GM12891 (cell line): ENCODE measurements at regions not wholly inside any gene's neighbourhood (a gene's known extent, or its start where the extent isn't known, plus 50 kb on each side); places are given as distances from the start of the nearest gene placed in this dataset.

Experiments
- DNase-seq: peaks from one replicate; pipeline ENCODE4 v3.0.0; 2011; ENCODE audit warnings: low spot score; ENCODE audit not compliant: insufficient read length
- FAIRE-seq: peaks from 2 replicates; lab custom pipeline; 2011; peaks lifted over from hg19 to GRCh38; lab: Jason Lieb, UNC
- PAX5 ChIP-seq: IDR thresholded peaks from 2 replicates; pipeline ENCODE4 v1.6.1; 2011; ENCODE audit warnings: low read length, moderate library complexity, mild to moderate bottlenecking; ENCODE audit not compliant: insufficient read depth, severe bottlenecking
- POLR2A ChIP-seq: IDR thresholded peaks from 2 replicates; pipeline ENCODE4 v1.6.1; 2011; ENCODE audit warnings: low read depth, low read length, control low read depth
- POLR2AphosphoS5 ChIP-seq: IDR thresholded peaks from 2 replicates; pipeline ENCODE4 v1.6.1; 2011; ENCODE audit warnings: low read depth, low read length, control low read depth
- POU2F2 ChIP-seq: IDR thresholded peaks from 2 replicates; pipeline ENCODE4 v1.6.1; 2011; ENCODE audit warnings: low read depth, mild to moderate bottlenecking, control low read depth, low read length, moderate library complexity
- SPI1 ChIP-seq: IDR thresholded peaks from 2 replicates; pipeline ENCODE4 v1.6.1; 2011; ENCODE audit warnings: low read depth, low read length, control low read depth
- TAF1 ChIP-seq: IDR thresholded peaks from 2 replicates; pipeline ENCODE4 v1.6.1; 2011; ENCODE audit warnings: low read depth, low read length, control low read depth

DNA sequence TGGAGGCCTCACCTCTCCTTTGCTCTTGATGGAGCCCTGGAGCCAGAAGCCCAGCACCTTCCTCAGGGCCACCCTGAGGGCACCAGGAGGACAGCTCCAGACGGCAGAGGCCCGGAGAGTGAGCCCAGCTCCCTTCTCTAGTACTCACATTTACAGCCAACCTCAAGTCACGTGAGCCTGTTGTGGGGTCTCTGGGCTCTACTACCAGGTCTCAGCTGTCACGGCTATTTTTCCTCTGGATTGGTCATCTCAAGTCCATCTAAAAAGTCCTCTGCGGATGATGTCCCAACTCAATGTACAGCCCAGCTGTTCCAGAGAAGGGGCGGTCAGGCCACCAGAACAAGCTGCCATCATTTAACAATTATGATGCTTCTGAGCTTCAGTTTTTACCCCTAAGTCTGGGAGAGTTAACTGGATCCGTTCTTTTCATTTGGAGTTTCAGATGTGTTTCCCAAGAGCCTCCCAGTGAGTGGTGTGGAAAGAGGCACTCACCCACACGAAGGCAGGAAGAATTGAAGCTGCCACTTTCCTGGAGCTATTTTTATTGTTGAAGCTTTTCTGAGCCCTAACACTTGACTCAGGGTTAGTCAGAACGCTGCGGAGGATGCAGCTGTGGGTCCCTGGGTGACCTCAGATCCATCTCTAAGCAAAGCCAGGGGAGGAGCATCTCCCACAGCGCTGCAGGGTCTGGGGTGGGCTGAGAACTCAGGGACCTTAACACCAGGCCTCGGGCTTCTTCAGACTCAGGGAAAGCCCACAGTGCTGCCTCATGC, 143.5 kb upstream of the UBL3 start:
- no peak for TF ChIP-seq POLR2AphosphoS5
- TF ChIP-seq TAF1: no peak
- TF ChIP-seq PAX5: no peak
- TF ChIP-seq SPI1: no peak
- no peak for TF ChIP-seq POLR2A
- no peak for TF ChIP-seq POU2F2
- FAIRE-seq: no peak

DNA sequence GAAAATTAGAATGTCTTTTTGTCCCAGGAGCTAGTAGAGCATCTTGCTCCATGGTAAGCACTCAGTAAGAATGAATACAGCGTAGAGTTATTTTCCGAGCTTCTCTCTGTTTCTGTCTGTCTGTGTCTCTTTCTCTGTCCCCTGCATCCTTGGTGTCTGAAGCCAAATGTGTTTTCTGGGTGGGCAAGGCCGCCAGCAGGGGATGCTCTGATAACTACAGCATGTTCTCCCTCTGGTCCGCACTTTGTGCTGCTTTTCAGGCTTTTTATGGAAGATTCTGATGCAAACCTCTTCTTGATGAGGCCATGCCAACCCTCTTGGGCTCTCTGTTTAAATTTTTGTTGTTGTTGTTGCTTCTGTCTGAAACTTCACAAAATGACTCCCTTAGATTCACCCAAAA, 142.8 kb upstream of the UBL3 start:
- TF ChIP-seq PAX5 (no peak), POU2F2 (no peak), POLR2AphosphoS5 (no peak), POLR2A (no peak), SPI1 (no peak)
- DNase-seq (no peak), FAIRE-seq (no peak)

More for the DNA sequence above, 143.5 kb upstream of the UBL3 start:
- no peak for DNase-seq

DNA sequence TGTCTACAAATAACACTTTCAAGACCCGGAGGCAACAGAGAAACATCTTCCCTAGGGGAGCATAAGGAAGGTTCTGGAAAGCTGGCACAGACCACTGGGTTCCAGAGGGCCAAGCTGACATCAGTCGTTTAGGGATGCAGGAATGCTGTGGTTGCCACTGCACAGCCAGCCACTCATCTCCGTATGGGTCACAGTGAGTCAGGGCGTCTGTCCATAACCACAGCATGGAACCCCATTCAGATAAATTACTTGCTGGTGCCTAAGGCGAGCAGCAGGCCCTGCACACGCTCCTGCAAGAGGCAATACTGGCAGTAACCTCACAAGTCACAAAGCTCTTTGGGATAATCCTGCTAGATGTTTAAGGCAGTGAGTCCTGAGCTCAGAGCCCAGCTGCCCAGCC, 140.9 kb upstream of the UBL3 start:
- FAIRE-seq (no peak), DNase-seq (no peak)
- TF ChIP-seq POLR2A (no peak), TAF1 (no peak), PAX5 (no peak), POU2F2 (no peak), POLR2AphosphoS5 (no peak), SPI1 (no peak)

DNA sequence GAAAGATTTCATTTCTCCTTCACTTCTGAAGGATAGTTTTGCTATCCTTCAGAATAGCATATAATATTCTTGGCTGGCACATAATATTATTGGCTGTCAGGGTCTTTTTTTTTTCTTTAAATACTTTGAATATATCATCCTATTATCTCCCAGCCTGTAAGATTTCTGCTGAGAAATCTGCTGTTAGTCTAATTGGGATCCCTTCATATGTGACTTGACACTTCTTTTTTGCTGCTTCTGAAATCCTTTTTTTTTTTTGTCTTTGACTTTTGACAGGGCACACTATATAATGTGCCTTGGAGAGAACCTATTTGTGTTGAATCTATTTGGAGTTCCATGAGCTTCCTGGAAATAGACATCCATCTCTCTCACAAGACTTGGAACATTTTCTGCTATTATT, 136.9 kb upstream of the UBL3 start:
- DNase-seq (no peak), FAIRE-seq (no peak)
- no peak for TF ChIP-seq SPI1
- TF ChIP-seq PAX5: no peak
- no peak for TF ChIP-seq POLR2AphosphoS5
- TF ChIP-seq POLR2A: no peak
- TF ChIP-seq POU2F2: no peak
- TF ChIP-seq TAF1: no peak

DNA sequence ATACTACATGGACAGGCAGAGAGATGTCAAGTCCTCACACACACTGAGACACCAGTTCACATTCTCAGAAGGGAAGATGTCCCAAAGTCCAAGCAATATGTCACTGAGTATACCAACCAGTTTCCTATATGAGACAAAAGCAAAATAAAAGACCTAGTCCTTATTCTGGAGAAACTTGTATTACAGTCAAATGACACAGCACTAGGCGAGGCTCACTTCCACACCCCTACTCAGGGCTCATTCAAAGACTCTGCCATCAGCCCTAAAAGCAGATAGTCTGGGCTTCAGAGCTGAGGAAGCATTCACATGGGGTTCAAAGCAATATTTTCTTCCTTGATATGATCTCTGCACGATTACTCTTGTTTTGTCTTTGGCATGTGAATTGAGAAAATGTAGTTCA, 129.9 kb upstream of the UBL3 start:
- no peak for DNase-seq
- FAIRE-seq: no peak
- no peak for TF ChIP-seq PAX5
- no peak for TF ChIP-seq TAF1
- TF ChIP-seq POLR2AphosphoS5: no peak
- TF ChIP-seq POLR2A: no peak
- no peak for TF ChIP-seq POU2F2
- no peak for TF ChIP-seq SPI1

DNA sequence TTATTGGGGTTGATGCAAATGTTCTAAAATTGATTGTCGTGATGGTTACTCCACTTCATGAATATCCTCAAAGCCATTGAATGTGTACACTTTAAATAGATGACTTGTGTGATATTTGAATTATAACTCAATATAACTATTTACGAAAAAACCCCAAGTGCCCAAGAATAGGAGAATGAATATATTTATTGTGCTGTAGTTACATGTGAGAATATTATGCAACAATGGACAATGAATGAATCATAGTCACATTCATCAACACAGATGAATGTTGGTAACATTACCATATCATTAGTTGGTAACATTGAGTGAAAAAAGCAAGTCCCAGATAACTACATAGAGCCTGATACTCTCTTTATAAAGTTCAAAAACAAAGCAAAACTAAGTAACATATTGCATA, 127.8 kb upstream of the UBL3 start:
- no peak for DNase-seq
- TF ChIP-seq SPI1: no peak
- no peak for TF ChIP-seq TAF1
- TF ChIP-seq POLR2AphosphoS5: no peak
- TF ChIP-seq POU2F2: no peak
- no peak for TF ChIP-seq PAX5
- no peak for TF ChIP-seq POLR2A
- FAIRE-seq: no peak

DNA sequence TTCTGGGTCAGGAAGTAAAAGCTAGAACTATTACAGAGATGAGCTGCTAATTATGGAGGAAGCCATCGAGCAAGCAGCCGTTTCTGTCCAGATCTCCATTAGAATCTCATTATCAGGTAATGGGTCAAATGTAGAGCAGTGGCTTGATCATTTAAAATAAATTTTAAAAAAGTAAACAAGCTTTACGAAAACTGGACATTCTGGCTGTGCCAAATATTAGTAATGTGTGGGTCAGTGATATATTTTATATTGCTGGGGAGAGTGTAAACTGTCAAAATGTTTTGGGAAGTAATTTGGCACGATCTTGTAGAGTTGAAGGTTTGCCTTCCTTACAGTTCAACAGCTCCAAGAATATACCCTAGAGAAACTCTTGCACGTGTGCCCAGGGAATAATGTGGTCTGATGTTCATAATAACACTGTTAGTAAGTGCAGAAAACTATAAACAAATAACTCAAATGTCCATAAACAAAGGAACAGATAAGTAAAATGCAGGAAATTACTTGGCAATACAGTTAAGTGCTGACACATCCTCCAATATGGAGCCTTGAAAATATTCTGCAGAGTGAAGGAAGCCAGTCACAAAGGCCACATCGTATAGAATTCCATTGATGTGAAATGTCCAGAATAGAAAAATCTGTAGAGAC, 127.2 kb upstream of the UBL3 start:
- no peak for TF ChIP-seq TAF1
- no peak for TF ChIP-seq PAX5
- TF ChIP-seq SPI1: no peak
- TF ChIP-seq POLR2AphosphoS5: no peak
- TF ChIP-seq POLR2A: no peak
- TF ChIP-seq POU2F2: no peak
- DNase-seq: no peak
- no peak for FAIRE-seq

DNA sequence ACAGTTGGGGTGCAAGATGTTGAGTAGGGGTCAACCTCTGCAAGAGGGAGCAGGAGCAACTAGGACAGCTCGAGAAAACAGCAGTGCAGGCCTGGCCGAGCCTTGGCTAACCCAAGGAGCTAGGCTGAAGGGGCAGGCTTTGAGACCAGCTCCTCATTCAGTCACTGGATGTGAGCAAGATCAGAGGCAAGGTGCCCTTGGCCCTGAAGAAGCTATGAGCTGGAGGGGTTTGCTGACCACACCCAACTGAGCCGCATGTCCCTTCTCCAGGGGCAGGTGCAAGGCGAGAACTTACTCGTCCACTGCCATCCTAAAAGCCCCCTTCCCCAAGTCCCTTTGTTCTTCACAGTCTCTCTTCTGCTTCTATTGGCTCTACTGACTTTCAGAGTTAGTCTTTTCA, 126.1 kb upstream of the UBL3 start:
- TF ChIP-seq SPI1: no peak
- no peak for TF ChIP-seq POU2F2
- no peak for TF ChIP-seq POLR2AphosphoS5
- no peak for TF ChIP-seq TAF1
- FAIRE-seq: no peak
- no peak for DNase-seq

DNA sequence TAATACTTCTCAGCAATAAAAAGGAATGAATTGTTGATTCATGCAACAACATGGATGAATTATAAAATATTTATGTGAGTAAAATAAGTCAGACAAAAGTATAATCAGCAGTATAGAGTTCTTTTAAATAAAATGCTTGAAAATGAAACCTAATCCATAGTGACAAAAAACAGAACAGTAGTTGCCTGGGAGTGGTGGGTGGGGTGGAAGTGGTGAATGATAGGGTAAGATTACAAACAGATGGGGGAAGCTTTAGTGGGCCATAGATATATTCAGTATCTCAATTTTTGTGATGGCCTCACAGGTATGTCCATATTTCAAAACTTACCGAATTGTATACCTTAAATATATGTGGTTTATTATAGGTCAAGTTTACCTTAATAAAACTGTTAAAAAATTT, 124.9 kb upstream of the UBL3 start:
- FAIRE-seq: no peak
- DNase-seq: no peak
- TF ChIP-seq PAX5: no peak

DNA sequence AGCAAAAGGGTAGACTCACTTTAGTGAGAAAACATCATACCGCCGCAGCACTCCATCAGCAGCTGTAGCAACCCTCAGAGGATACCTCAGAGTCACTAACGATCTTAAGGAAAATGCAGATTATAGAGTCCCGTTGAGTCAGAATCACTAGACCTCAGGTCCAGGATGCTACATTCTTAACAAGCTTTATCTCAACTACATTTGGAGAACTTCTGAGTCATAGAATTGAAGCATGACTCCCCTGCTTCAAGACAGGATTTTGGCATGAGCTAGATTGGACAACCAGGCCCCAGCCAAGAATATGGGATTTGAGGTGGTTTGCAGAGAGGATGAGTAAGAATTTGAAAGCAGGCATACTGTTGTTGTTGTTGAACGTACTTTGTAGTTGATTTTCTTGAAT, 118.9 kb upstream of the UBL3 start:
- FAIRE-seq (no peak), DNase-seq (no peak)
- TF ChIP-seq TAF1: no peak
- TF ChIP-seq POLR2AphosphoS5: no peak
- TF ChIP-seq SPI1: no peak
- TF ChIP-seq POLR2A: no peak
- TF ChIP-seq PAX5: no peak
- no peak for TF ChIP-seq POU2F2
